Fibroblast of lung (primary cell): ENCODE measurements at regions not wholly inside any gene's neighbourhood (a gene's known extent, or its start where the extent isn't known, plus 50 kb on each side); places are given as distances from the start of the nearest gene placed in this dataset.

Source experiments
- CTCF ChIP-seq, 2 donors: IDR thresholded peaks in 1 of 2; conservative IDR thresholded peaks in 1 of 2; 1 replicate in 1 of 2; 2 replicates in 1 of 2; pipeline ENCODE4 v1.5.1; 2011 to 2012; ENCODE audit warnings: low read length in 2 of 2, control low read depth in 1 of 2, inconsistent platforms in 1 of 2, low read depth in 1 of 2, mild to moderate bottlenecking in 1 of 2
- EZH2 ChIP-seq: IDR thresholded peaks from 2 replicates; pipeline ENCODE4 v1.5.1; 2012; ENCODE audit warnings: low read length, control low read depth, mild to moderate bottlenecking; ENCODE audit errors: missing control alignments

GRCh38 chr22:26890870-26891269 is 233.5 kb downstream of the MIAT start:
- no peak for TF ChIP-seq CTCF (conservative IDR thresholded peaks at IDR 0.05 in 1 of 2, IDR thresholded peaks at IDR 0.05 in 1 of 2; ENCODE audit: low read depth in 1 of 2, low read length in 2 of 2)
- TF ChIP-seq EZH2, result no peak
